ENCODE measurements at regions not wholly inside any gene's neighbourhood (a gene's known extent, or its start where the extent isn't known, plus 50 kb on each side); places are given as distances from the start of the nearest gene placed in this dataset.
"Not testable (repeated sequence)": the region's sequence is repeated elsewhere in the genome, so short reads cannot be mapped to it uniquely, and the experiment has no call there.

DNA sequence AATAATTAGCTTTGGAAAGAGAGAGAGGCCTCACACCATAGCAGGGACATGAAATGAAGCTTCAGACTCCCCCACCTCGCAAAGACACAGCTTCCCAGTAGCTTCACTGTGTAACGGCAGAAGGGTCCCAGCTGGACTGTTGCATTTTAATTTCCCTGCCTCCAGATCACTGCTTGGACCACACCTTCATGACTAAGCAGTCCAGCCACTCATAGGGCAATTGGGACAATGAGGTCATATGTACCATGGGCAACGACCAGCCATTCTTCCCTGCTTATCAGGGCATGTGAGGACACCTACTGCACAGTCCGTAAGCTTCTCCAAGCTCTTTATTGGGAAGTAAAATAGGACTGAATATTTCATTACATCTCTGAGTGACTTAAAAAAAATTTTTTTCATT is 183.0 kb downstream of the MREG start:
- DNase-seq, result no peak

- no peak for DNase-seq
Measured at GRCh38 chr2:215829261-215829660, 184.1 kb downstream of the MREG start.

DNA sequence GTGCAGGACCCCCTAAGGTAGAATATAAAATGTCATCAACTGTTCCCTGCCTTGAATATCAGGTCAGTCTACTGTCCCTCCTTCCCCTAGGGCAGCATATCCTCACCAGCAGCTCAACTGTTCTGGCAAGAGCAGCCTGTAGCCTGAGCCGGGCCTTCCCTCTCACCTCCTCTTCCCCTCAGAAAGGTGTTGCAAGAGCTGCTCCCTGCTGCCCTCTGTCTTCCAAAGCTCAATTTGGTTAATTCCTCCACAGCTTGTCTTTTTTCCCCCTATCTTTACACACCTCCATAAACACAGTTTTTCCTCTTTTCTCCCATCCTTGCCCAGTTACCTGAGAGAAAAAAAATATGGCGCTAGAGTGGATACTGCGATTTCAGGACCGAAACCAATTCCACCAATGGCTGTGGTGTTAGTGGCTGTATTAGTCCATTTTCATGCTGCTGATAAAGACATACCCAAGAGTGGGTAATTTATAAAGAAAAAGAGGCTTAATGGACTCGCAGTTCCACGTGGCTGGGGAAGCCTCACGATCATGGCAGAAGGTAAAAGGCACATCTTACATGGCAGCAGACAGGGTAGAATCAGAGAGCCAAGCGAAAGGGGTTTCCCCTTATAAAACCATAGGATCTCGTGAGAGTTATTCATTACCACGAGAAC is 184.7 kb downstream of the MREG start:
- DNase-seq, result peak; percentile 65

- no peak for DNase-seq
Measured at GRCh38 chr2:215826838-215827441, 186.4 kb downstream of the MREG start.

DNA sequence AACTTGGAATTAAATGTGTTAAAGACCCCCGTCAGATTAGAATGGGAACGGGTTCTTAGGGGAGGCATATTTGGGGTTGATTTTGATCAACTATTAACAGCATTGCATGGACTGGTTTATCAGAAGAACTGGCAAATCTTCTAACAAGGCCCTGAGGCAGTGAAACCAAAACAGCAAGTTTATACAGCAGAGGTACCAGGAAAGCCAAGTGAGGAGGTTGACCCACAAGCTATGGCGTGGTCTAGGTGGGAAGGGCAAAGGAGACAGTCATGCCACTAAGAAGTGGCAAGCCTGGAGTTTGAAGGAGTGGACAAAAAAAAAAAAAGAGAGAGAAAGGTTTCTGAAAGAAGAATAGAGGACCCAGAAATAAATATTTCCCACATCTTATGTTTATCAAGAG is 187.0 kb downstream of the MREG start:
- no peak for DNase-seq

GRCh38 chr2:215825707-215826106 is 187.6 kb downstream of the MREG start:
- DNase-seq, result no peak

- DNase-seq, result not testable (repeated sequence)
Measured at GRCh38 chr2:215821298-215821697, 192.1 kb downstream of the MREG start.

DNA sequence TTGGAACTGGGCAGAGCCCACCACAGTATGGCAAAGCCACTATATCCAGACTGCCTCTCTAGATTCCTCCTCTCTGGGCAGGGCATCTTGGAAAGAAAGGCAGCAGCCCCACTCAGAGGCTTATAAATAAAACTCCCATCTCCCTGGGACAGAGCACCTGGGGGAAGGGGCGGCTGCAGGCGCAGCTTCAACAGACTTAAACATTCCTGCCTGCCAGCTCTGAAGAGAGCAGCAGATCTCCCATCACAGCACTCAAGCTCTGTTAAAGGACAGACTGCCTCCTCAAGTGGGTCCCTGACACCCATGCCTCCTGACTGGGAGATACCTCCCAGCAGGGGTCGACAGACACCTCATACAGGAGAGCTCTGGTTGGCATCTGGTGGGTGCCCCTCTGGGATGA is 193.6 kb downstream of the MREG start:
- DNase-seq, result not testable (repeated sequence)

DNA sequence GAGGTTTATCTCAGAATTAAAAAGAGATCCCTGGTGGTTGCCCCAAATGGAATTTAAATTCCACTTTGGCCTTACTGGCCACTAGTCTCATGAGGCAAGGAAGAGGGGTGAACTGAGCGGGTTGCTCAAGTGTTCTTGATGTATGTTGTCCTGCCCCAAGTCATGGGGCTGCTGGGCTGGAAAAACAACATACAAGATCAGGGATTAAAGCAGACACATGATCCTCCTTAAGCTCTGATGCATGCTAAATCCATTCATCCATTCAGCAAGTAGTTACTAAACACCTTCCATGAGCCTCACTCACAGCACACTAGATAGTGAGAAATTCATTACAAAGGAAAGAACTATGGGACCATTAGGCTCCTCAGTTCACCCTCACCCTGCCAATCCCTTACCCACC is 196.3 kb downstream of the MREG start:
- DNase-seq, result no peak

GRCh38 chr2:215816424-215816823 is 196.9 kb downstream of the MREG start:
- no peak for DNase-seq

- no peak for DNase-seq
Measured at GRCh38 chr2:215815960-215816359, 197.4 kb downstream of the MREG start.

DNA sequence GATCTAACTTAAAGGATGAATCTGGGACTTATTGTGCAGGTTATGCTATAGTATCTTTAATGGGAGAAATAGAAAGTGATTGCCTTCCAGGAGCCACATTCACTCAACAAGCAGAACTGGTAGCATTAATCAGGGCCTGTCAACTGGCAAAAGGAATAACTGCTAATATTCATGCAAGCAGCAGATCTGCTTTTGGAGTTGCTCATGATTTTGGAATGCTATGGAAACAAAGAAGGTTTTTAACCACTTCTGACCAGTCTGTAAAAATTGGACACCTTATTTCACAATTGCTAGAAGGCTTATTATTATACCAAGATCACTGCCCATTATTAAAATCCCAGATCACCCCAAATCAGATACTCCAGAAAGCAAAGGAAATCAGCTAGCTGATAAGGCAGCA is 200.4 kb downstream of the MREG start:
- no peak for DNase-seq

- no peak for DNase-seq
Measured at GRCh38 chr2:215811409-215812345, 201.7 kb downstream of the MREG start.

DNA sequence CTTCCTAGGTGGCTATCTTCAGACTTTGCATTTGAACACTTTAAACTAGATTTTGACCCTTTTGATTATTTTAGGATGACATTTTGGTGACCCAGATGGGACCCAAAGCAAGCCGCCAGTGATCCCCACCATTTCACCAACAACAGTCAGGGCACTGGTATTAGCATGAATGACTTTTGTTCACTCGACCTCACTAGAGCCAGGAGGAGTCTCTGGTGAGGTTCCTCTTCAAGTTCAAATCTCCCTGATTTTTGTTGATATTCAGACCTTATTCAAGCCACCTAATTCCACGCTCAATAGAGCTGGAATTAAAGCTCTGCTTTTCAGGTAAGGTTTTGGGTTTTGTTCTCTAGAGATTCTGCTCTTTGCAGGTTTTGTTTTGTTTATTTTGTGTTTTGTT is 202.3 kb downstream of the MREG start:
- no peak for DNase-seq

DNA sequence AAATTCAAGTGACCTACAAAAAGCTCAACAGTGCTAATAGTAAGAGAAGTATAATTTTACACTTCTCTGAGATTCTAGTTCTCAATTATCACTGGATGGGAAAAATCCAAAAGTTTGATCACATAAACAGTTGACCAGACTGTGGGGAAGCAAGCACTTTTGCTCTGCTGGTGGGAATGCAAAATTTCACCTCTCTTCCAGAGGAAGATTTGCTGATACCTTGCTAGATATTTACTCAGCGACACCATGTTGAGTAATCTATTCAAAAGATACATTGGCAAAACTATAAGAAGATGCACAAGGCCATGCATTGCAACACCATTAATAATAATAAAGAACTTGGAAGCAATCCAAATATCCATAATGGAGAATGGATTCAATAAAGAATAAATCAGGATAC is 204.4 kb downstream of the MREG start:
- no peak for DNase-seq

DNA sequence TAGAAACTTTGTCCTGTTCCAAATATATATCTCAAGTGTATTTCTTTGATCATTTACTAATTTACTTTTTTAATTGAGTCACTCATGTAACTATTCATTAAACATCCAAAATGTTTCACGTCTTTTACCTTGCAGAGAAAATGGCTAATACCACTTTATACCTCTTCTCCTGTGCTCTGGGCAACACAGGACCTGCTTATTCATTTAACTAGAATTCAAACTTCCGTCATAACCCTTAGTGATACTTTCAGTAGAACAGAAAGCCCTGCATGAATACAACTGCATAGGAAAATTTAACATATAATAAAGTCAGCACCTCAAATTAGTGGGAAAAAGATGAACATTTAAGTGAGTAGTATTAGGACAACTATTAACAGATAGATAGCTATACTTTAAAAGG is 205.2 kb downstream of the MREG start:
- no peak for DNase-seq

DNA sequence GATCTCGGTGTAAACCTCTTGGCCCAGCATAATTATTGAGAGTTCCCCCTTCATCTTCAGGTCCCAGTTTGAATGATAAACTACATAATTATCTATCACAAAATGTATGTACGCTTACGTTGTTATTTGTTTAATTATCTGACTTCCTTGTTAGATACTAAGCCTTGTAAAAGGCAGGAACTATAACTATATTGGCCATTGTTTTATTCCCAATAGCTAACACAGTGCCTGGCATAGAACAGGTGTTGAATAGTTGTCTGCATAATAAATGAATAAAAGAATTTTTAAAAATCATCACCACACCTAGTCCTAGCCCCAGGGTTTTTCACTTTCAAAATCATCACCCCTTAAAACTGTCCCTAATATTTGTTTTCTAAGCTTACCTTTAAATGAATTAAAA is 207.9 kb downstream of the MREG start:
- no peak for DNase-seq

GRCh38 chr2:215803150-215803549 is 210.2 kb downstream of the MREG start:
- DNase-seq, result no peak

GRCh38 chr2:215799194-215799593 is 214.2 kb downstream of the MREG start:
- no peak for DNase-seq

GRCh38 chr2:215797676-215798075 is 215.7 kb downstream of the MREG start:
- no peak for DNase-seq

DNA sequence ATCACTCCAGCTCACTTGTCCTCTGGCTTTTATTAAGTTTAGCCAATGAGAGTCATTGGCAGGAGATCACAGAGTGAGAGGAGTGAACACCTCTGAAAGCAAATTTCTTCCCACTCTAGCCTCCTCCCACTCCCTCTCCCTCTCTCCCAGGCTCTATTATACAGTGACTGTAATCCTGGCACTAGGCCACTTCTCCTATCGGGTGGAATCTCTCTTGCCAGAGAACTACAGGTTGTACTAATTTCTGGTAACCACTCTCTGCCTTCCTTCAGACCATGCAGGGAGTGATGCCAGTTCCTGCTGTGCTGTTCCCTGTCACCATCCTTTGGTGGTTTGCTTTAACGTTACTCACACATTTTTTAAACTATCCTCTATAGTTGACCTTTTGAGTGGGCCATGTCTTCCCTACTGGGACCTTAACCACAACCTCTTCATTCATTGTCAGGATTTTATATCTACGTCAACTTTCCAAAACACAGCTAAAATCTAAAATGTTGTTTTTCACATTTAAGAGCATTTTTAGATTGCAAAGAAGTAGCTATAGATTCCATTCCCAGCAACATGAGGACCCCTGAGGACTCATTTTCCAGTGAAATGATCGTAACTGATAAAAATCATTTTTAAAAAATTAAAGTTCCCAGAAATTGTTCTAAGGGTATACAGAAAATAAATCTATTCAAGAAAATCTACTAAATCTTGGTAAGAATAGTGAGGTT is 217.1 kb downstream of the MREG start:
- no peak for DNase-seq

- DNase-seq, result no peak
Measured at GRCh38 chr2:215794829-215795546, 218.4 kb downstream of the MREG start.

Data from activated effector memory CD4-positive, alpha-beta T cell treated with anti-CD3 and anti-CD28 coated beads, Interleukin-2, amount 50 U/mL, for 16 hours (primary cell).